Stimulated activated CD8-positive, alpha-beta memory T cell treated with anti-CD3 and anti-CD28 coated beads, Interleukin-15, amount 100 ng/mL, for 48 hours (primary cell): ENCODE measurements at regions not wholly inside any gene's neighbourhood (a gene's known extent, or its start where the extent isn't known, plus 50 kb on each side); places are given as distances from the start of the nearest gene placed in this dataset.
"Not testable (repeated sequence)": the region's sequence is repeated elsewhere in the genome, so short reads cannot be mapped to it uniquely, and the experiment has no call there.

ENCODE experiments used
- DNase-seq, 2 donors: peaks; one replicate each; pipeline ENCODE4 v3.0.0-alpha.2; 2020; ENCODE audit warnings: low read depth in 2 of 2

DNA sequence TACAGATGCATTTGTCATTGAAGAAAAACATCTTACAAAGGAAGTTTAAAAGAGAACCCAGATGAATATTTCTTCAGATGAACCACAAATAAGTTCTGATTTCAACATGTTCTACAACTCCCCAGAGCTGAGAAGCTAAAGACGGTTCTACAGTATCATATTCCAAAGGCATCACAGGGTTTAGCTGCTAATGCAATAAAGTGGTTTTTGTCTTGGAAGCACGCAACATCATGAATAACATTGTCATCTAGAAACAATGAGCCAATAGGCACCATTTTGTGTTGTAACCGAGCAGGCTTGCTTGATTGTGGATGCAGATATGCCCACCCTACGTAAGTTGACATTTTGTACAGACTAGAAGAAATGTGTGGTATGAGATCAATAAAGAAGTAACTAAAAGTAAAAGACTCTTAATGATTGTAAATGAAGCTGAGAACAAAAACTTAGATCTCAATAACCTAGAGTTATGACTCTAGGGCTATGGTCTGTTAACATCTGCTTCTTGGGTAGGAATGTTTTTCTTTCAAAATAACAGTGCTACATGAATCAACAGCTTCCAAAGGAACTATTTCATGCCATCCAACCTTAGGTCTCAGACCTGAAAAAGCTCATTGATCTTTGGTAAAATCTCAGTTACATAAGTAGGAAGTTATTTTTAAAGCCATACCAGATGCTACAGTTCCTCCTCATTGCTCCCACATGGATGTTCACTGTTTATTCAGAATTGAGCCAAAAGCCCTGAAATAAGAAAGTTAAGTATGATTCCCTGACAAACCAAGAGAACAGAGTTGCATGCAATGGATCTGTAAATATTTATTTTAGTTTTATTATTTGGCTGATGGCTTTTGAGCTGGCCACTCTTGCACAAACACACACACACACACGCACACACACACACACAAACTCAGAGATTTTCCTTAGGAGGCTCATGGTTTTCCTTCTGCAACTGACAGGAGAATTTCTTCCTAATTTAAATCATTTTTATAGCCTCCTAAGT, 118.7 kb upstream of the SLCO6A1 start:
- DNase-seq: no peak

DNA sequence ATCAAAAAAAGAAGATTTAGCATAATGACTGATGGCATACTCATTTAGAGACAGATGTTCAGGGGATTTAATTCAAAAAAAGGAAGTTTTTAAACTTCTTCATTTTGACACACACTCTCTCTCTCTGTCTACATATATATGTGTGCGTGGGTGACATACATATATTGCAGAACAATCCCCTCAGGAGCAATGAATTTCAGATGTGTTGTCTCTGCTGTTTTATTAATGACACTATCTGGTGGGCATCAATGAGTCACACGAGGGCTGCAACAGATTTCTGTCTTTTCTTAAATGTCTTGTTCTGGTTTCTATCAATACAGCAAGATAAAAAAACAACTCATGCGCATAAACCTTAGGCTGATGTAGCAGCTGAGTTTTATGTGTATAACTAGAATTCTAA, 123.5 kb upstream of the SLCO6A1 start:
- no peak for DNase-seq

DNA sequence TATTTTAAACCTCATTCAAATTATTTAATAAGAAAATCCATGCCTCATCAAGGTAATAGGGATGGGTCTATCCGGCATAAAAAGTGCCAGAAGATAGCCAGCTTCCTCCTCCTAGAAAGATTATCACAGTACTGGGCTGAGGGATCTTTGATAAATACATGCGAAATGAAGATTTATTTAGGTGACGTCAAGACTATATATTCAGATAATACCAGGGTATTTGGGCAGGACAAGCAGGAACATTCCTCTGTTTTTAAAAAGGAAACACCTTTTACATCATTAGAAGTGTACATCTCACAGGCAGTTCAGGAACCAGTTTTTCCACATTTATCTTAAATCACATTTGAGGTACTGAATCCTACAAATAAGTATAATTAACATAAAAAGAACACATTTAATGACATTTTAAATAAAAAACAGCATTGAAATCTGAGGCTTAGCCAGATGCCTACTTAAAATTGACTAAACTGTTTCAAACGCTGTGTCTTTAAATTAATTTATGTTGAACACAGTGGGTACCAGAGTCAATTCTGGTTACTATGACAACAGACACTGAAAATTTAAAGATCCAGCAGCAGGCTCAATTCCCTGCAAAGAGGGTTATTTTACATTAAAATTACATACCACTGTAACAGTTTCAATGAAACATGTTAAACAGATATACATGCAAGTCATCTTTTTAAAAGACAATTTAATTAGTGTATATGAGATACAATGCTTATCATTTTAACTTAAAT, 124.7 kb upstream of the SLCO6A1 start:
- DNase-seq: no peak

DNA sequence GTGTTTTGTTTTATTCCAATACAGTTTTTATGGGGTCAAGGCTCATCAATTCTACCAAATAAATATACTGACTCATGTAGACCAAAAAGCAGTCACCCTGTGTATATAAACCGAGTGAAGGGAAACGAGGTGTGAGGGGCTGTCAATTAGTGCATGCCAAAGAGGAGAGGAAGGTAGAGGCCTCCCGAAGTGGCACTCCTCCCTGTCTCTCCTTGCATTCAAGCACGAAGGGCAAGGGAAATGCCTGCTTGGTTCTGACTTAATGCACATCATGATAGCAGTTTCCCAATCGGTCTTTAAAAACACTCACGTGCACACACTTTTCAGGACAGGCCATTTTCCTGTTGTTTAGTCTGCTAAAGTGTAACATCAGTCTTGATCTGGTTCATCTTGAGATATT, 125.6 kb upstream of the SLCO6A1 start:
- DNase-seq: no peak

DNA sequence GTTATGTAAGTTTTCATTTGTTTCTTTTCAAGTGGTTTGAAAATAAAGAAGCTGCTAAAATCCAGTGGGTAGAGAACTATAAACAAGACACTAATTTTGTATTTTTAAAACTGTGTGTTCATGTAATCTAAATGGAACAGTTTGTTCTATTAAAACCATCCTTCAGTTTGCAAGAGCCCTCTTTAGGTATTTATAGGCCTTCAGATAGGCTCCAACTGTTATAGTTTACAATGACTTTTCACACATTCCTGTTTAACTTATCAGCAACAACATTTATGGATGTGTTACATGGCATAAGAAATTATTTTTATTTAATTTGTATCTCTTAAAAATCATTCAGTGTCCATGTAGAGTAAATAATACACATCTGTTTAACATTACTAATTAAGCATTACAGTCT, 126.7 kb upstream of the SLCO6A1 start:
- no peak for DNase-seq

DNA sequence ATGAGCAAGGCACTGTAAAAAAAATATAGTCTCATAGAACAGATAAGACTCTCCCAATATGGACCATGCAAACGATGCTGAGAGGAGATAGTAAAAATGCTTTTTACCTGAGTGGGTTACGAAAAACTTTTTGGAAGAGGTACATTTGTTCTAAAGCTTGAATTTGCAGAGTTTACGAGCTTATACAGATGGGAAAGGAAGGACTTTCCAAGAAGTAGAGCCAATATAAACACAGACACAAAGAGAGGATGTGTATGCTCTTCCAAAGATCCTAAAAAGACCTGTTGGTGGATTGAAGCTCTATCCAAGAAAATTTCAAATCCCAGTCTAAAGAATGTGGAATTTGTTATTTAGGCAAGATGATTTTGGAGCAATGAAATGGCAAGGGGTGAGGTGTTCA, 127.1 kb upstream of the SLCO6A1 start:
- no peak for DNase-seq

DNA sequence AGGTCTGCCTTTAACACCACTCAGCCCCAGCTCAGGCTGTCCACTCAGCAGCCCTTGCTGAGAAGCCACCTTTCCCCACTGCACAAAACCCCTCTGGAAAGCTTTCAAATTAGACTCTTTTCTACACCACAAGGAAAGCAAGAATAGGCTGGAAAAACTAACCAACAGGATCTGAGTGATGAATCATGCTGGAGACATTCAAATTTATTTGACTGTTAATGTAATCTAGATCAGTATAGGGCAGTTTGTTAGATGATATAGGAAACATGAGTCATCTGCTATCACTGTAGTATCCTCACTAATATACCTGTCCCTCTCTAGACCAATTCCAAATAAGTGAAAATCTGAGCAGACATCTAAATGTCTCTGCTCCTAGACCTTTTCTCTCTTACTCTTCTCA, 127.8 kb upstream of the PAM start:
- DNase-seq: no peak

DNA sequence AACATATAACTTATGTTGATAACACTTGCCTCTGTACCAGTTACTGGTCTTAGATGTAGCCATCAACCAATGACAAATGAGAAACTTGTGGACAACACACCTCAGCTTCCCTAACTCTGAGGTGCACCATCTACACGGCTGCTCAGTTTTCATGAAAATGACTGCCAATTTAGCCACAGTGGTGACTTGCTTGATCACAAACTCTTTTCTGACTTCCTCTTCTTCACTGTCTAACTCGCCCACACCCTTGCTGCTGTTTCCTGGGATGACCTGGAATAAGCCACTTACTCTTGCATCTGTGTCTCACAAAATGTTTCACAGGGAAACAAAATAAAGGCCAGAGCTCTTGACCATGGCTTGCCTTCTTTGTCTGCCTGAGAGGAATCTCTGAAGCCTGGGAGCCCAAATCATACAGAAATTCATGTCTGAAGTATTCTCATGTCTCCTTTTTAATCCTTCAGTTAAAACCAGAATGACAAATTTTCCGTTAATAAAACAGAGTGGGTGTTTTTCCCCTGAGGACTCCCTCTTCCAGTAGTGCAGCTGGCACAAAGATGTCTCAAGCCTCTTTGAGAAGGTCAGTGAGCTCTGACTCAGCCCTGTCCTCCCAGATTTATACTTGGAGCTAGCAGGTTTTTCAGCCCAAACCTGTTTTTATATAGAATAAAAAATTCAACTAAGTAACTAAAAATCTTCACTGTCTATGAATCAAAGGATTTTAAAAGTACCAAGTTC, 126.5 kb upstream of the PAM start:
- DNase-seq: no peak

DNA sequence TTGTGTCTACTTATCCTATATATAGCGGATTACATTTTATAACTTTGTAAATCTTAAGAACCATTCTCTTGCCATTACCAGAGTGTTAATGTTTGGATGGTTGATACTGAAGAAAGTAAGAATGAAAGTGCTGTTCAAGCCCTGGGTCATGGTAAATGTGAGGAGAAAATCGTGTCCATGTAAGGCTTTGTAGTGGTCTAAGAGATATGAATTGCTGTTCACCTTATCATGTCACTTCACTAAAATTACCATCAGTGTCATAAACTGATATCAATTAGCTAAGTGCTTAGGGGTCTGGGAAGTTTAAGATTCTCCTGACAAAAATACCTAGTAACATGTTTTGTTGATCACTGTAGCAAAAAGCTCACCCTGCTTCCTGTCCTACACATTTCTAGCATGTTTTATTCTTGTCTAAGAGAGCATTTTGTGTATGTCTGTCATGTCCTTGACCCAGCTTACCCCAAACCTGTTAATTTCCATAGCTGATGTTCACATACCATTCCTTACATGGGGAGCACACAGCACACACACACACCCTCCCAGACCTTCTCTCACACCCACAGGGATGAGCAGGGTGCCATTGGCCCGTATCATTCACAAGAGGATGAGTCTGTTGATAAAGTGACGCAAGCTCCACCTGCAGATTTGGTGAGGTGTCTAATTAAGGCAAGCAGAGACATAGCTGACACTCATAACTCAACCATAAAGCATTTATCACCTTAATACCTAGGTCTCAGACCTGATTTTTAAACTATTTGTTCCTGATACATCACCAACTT, 125.1 kb upstream of the PAM start:
- DNase-seq: no peak

DNA sequence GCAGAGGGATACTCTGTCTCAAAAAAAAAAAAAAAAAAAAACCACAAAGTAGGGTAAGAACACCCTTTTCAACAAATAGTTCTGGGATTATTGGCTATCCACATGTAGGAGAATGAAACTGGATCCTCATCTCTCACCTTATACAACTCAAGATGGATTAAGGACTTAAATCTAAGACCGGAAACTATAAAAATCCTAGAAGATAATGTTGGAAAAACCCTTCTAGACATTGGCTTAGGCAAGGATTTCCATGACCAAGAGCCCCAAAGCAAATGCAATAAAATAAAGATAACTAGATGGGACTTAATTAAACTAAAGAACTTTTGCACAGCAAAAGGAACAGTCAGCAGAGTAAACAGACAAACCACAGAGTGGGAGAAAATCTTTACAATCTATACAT, 119.7 kb upstream of the PAM start:
- DNase-seq: not testable (repeated sequence)

DNA sequence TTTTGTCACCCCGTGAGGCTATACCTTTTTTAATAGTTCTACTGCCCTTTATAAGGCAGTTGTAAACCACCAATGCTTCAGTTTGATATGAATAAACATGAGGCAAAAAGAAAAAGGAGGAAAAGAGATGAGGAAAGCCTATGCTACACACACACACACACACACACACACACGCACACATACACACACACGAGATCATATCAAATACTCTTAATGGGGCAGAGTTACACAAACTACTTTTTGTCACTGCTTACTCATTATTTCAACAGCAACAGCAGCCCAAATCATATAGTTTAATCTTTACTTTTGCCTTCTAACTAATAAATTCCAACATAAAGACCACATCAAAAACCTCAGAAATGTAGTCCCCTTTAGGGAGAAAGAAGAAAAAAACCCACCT, 116.8 kb upstream of the PAM start:
- DNase-seq: no peak

DNA sequence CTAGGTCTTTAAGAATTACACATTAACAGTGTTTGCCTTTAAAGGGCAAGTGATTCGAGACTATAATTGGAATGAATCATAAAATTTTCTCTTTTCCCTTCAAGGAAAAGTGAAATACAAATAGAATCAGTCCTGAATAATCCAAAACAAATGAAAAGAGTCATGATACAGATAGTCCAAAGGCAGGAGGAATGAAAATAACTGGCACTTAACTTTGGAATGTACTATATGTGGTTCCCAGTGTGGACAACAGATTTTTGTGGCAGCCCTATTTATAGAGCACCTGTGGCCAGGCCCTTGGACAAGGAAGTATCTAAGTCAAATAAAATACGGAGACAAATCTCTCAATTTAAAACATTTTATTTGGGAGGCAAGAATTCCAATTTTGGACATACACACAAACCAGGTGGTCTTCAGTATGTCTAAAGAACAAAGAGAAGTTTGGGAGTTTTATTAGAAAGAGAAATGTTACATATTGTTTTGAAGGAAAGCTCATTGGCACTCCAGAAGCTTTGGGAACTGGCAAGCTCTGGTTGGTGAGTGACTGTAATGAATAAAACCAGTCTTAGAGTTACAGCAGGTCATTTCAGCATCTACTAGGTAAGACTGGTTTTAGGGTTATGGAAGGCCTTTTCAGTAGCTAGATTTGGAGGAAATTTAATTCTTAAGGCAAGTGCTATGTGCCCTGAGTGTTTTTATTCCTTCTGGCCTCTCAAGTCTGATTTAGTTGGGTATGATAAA, 116.0 kb upstream of the PAM start:
- DNase-seq: no peak

DNA sequence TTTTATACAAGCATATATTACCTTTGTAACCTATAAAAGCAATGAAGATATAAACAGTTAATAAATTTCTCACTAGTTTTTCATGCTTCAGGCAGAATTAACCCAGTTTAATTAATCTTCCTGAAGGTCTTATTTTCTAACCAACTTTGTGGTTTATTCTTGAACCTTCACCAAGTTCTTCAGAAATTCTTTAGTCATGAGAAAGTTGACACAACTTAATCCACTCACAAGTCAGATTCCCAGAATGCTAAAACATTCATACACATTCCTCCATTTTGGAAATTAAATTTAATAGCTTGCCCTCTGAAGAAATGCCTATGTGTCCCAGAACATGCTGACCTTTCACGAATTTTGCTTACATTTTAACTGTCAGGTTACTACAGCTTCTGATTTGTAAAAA, 105.4 kb upstream of the PAM start:
- DNase-seq: no peak

DNA sequence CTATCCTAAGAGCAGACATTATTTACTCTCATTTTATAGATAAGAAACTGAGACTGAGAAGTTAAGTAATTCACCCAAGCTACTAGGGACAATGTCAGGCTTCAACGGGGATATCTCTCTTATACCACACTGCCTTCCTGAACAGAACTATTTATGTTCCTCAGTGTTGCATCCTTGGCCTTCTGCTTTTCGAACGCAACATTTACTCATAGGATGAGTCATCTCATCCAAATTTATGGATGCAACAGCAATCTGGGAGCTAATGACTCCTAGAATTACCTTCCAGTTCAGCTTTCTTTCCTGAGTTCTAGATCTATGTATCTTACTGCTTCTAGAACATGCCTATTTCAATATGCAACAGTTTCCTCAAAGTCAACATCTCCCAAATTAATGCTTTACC, 103.6 kb upstream of the PAM start:
- DNase-seq: no peak

DNA sequence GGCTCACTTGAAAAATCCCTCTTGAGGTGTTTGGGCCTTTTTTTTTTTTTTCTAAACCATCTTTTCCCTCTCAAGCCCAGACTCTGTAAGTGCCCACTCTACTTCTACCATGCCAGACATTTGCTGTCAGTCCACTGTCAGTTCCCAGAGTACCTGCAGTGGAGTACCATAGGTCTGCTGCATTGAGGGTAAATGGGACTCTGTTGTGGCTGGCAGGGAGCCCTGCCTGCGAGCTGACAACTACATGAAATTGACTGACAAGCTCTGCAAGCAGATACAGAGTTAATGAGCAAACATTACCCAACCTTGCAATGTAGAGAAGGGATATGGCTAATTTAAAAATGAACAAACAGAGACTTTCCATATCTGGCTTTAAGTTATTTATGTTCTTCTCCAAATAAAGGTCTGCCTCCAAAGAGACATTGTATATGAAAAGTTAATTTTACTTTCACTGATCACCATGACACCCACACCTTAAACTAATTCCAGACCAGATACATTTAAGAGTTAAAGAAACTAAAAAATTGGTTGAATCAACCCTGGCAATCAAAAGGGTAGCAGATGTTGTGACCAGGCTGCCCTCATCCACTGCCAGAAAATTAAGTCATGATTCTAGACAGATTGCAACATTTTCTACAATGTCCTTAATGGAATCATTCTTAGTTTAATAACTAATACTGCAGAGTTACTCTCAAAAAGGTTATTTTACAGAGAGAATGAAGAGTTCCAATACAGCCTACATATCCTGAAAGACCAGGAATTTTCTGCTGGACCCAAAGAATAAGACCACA, 100.4 kb upstream of the PAM start:
- no peak for DNase-seq

DNA sequence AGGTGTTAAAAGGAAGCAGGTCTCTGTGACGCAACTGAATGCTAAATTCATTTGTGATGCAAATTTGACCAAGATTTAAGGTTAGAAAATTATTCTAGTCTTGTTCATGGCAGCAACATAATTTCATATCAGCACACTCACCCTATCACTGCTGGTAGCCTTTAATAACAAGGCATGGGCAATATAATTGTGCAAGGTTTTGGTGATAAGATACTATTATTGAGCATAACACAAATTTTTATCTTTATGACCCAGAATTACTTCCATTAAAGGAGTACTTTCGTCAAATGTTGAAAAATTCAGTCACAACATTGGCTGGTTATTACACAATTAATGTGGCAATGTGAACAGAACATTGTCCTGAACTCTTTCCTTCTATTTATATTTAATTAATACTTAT, 96.0 kb upstream of the PAM start:
- DNase-seq: no peak

DNA sequence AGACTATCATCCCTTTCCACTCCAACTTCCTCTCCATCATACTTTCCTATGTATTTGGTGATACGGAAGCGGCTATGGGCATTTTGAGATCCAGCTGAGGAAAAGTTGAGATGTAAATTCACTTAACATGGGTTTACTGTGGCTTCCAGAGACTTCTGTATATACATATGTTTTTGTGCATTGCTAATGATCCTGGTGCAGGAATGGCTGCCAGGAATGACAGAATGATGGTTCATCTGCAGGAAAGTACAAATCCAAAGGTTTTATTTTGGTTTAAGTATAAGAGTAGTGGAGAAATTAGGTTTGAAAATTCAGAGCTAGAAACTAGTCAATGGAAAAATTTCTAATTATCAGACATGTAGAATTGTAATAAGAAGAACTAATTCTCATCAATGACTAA, 95.0 kb upstream of the PAM start:
- DNase-seq: no peak

DNA sequence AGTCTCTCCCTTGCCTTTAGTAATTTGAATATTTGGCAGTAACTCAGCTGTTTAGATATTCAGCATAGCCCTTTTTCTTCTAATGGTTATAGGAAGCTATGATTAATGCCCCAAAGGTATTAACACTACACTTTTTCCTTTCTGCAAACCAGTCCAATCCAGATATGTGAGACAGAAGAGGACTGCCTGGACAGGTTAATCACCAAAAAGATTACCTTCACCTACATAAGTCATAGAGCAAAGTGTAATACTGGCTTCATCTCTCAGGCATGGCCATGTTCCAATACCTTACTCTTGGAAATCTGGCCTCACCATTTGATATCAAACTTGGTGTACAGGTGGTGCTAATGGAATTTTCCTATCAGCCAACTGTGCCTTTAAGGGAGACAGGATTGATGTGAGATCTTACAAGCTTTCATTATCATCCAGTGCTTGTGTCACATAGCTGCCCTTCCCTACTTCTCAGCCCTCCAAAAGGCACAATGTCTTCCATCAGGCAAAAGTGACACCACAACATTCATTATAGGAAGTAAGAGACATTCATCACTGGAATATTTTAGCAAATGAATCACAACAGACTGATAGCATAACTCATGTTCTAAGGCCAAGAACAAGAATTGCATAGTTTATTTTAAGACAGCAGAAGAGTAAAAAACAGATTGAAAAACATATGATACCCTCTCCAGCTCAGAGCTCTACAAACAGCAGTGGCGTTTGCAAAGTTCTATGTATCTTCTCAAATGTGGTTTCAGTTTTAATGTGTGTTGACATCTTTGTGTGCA, 91.2 kb upstream of the PAM start:
- DNase-seq: no peak

DNA sequence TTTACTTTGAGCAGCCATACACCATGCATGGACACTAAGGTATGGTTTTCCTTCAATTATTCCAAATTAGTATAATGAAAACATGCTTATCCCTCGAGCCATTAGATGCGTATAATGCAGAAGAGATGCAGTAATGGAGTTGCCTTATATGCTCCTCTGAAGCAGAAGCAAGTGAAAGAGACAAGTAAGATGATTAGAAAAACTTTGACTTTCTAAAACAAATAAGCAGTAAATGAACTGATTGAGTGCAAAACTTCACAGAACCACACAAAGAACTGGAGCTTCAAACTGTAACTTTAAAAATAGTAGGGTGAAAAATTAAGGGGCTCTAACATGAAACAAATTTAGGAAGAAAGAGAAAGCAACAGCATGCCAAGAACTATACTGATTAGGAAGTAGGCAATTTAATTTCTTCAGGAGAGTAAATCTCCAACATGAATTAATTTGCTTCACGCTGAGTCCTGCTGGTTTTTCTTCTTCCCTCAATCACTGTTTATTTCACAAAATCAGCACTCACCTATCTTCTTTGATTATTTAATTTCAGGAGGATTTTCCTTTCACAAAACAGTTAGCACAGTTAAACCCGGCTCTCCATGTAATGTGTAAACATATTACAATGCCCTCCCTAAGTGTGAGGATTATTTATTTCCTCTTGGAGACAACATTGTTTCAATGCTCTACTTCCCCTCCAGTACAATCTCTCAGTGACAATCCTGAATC, 90.3 kb upstream of the PAM start:
- DNase-seq: no peak
